OCI-LY1 (cell line): ENCODE measurements at regions not wholly inside any gene's neighbourhood (a gene's known extent, or its start where the extent isn't known, plus 50 kb on each side); places are given as distances from the start of the nearest gene placed in this dataset.

Source experiments
- H2AFZ ChIP-seq: fragments of 200-600 bp; sonication (generic), shearing (Covaris generic); 2 replicates; pipeline ENCODE4 v1.6.0; 2014; ENCODE audit warnings: antibody characterized with exemption, mild to moderate bottlenecking, low read length
- H3F3A ChIP-seq: fragments of 200-600 bp; sonication (generic), shearing (Covaris generic); 2 replicates; pipeline ENCODE4 v1.6.0; 2014; ENCODE audit warnings: mild to moderate bottlenecking, antibody characterized with exemption, low read length, moderate library complexity; ENCODE audit not compliant: insufficient read depth
- H3K27ac ChIP-seq: fragments of 200-600 bp; sonication (generic); 2 replicates; pipeline ENCODE4 v1.5.1; 2014; ENCODE audit warnings: low read length, mixed run types, mild to moderate bottlenecking, low read depth; ENCODE audit not compliant: poor library complexity, severe bottlenecking
- H3K27me3 ChIP-seq: fragments of 200-600 bp; sonication (generic); 2 replicates; pipeline ENCODE4 v1.6.0; 2014; ENCODE audit warnings: antibody characterized with exemption, mild to moderate bottlenecking, low read length, moderate library complexity; ENCODE audit not compliant: insufficient read depth
- H3K36me3 ChIP-seq: fragments of 200-600 bp; sonication (generic); 2 replicates; pipeline ENCODE4 v1.6.1; 2014; ENCODE audit warnings: mild to moderate bottlenecking, antibody characterized with exemption, low read length, moderate library complexity, mixed read lengths; ENCODE audit not compliant: insufficient read depth
- H3K4me1 ChIP-seq: fragments of 200-600 bp; sonication (generic); 2 replicates; pipeline ENCODE4 v1.5.1; 2014; ENCODE audit warnings: mild to moderate bottlenecking, low read length, moderate library complexity; ENCODE audit not compliant: insufficient read depth, severe bottlenecking
- H3K4me2 ChIP-seq: fragments of 200-600 bp; sonication (generic), shearing (Covaris generic); 2 replicates; pipeline ENCODE4 v1.6.1; 2014; ENCODE audit warnings: low read length
- H3K4me3 ChIP-seq: fragments of 200-600 bp; sonication (generic); 2 replicates; pipeline ENCODE4 v1.5.1; 2014; ENCODE audit warnings: low read length, low read depth, mild to moderate bottlenecking, mixed read lengths; ENCODE audit not compliant: poor library complexity, severe bottlenecking
- H3K79me2 ChIP-seq: fragments of 200-600 bp; shearing (Covaris generic); 2 replicates; pipeline ENCODE4 v1.6.1; 2016; ENCODE audit warnings: mixed run types, low read length, mixed read lengths; ENCODE audit not compliant: insufficient read depth
- H3K9ac ChIP-seq: fragments of 200-600 bp; sonication (generic), shearing (Covaris generic); 2 replicates; pipeline ENCODE4 v1.6.1; 2014; ENCODE audit warnings: mild to moderate bottlenecking, low read length, mixed read lengths
- H3K9me2 ChIP-seq: fragments of 200-600 bp; sonication (generic), shearing (Covaris generic); 2 replicates; pipeline ENCODE4 v1.6.1; 2014; ENCODE audit warnings: low read depth, mild to moderate bottlenecking, low read length, mixed read lengths
- H3K9me3 ChIP-seq: fragments of 200-600 bp; shearing (Covaris generic); 2 replicates; pipeline ENCODE4 v1.6.1; 2014; ENCODE audit warnings: low read length, mixed read lengths
- H4K20me1 ChIP-seq: fragments of 200-600 bp; sonication (generic), shearing (Covaris generic); 2 replicates; pipeline ENCODE4 v1.6.0; 2016; ENCODE audit warnings: mild to moderate bottlenecking, low read length; ENCODE audit not compliant: insufficient read depth
- EZH2 ChIP-seq: fragments of 200-600 bp; sonication (generic), shearing (Covaris generic); IDR thresholded peaks from 2 replicates; pipeline ENCODE4 v1.8.0; 2017; ENCODE audit warnings: borderline replicate concordance, mixed run types, mild to moderate bottlenecking, antibody characterized with exemption, low read length, moderate library complexity, mixed read lengths
- TF ChIP-seq, protein P1 (sequence below): fragments of 200-600 bp; sonication (generic), shearing (Covaris generic); IDR thresholded peaks from 2 replicates; pipeline ENCODE4 v1.5.1; 2017; ENCODE audit warnings: mild to moderate bottlenecking, antibody characterized with exemption, low read length, moderate library complexity, mixed read lengths

- no peak overlapping the region for H3K4me3 ChIP-seq
- H3F3A ChIP-seq = no peaks in the 10 kb centered on the region
- no peak overlapping the region for H3K27ac ChIP-seq
- no peaks in the 10 kb centered on the region for H3K9me2 ChIP-seq
- H3K4me2 ChIP-seq = no peak overlapping the region
- H3K4me1 ChIP-seq = no peaks in the 10 kb centered on the region
- H3K79me2 ChIP-seq = no peaks in the 10 kb centered on the region
- no peaks in the 10 kb centered on the region for H3K36me3 ChIP-seq
- no peaks in the 10 kb centered on the region for H4K20me1 ChIP-seq
- H3K9me3 ChIP-seq = no peaks in the 10 kb centered on the region
- no peak for TF ChIP-seq EZH2
- H3K9ac ChIP-seq = no peak overlapping the region
- H3K27me3 ChIP-seq = no peaks in the 10 kb centered on the region
- H2AFZ ChIP-seq = no peak overlapping the region
Observed at GRCh38 chr10:55852900-55853299, 508.2 kb downstream of the ZWINT start.

DNA sequence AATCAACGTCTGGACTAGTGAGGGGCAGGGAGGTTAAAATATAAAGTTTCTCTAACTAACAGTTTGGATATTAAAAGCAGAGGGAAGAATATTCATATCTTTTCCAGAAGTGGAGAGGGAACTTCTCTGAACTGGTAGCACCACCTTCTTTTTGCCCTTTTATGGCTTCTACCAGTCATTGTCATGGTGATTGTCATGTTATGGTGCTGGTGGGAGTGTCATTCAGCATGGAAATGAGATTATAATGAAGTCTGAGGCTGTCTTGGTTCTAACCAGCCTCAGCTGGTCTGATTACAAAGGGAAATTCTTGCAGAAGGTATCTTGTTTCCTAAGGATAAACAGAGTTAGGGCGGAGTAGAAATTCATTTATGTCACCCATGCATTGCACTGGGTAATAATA lies 523.8 kb downstream of the ZWINT start:
- no peak overlapping the region for H3K27ac ChIP-seq
- H3K9me2 ChIP-seq = no peaks in the 10 kb centered on the region; the same call in 1 of the 2 replicates
- H3K4me3 ChIP-seq = no peak overlapping the region
- no peaks in the 10 kb centered on the region for H3F3A ChIP-seq
- no peak overlapping the region for H2AFZ ChIP-seq
- H4K20me1 ChIP-seq = no peaks in the 10 kb centered on the region
- no peaks in the 10 kb centered on the region for H3K27me3 ChIP-seq
- H3K9me3 ChIP-seq = no peaks in the 10 kb centered on the region
- no peaks in the 10 kb centered on the region for H3K79me2 ChIP-seq
- TF ChIP-seq, protein P1, sequence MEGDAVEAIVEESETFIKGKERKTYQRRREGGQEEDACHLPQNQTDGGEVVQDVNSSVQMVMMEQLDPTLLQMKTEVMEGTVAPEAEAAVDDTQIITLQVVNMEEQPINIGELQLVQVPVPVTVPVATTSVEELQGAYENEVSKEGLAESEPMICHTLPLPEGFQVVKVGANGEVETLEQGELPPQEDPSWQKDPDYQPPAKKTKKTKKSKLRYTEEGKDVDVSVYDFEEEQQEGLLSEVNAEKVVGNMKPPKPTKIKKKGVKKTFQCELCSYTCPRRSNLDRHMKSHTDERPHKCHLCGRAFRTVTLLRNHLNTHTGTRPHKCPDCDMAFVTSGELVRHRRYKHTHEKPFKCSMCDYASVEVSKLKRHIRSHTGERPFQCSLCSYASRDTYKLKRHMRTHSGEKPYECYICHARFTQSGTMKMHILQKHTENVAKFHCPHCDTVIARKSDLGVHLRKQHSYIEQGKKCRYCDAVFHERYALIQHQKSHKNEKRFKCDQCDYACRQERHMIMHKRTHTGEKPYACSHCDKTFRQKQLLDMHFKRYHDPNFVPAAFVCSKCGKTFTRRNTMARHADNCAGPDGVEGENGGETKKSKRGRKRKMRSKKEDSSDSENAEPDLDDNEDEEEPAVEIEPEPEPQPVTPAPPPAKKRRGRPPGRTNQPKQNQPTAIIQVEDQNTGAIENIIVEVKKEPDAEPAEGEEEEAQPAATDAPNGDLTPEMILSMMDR = no peak
- no peak for TF ChIP-seq EZH2
- no peaks in the 10 kb centered on the region for H3K36me3 ChIP-seq
- H3K4me1 ChIP-seq = no peaks in the 10 kb centered on the region
- H3K9ac ChIP-seq = no peak overlapping the region
- no peak overlapping the region for H3K4me2 ChIP-seq

- Histone ChIP-seq H3K27me3 (no peaks in the 10 kb centered on the region), H3F3A (no peaks in the 10 kb centered on the region), H3K9ac (no peak overlapping the region), H3K4me3 (no peak overlapping the region), H3K9me3 (no peaks in the 10 kb centered on the region), H3K9me2 (no peaks in the 10 kb centered on the region), H4K20me1 (no peaks in the 10 kb centered on the region), H2AFZ (no peak overlapping the region), H3K4me2 (no peak overlapping the region), H3K36me3 (no peaks in the 10 kb centered on the region), H3K79me2 (no peaks in the 10 kb centered on the region), H3K27ac (no peak overlapping the region), H3K4me1 (no peaks in the 10 kb centered on the region)
- no peak for TF ChIP-seq EZH2
- TF ChIP-seq, protein P1 = no peak
Observed at GRCh38 chr10:55822096-55822495, 539.0 kb downstream of the ZWINT start.

- Histone ChIP-seq H3K9me3 (no peaks in the 10 kb centered on the region), H3K4me1 (no peaks in the 10 kb centered on the region), H3K27ac (no peak overlapping the region), H2AFZ (no peak overlapping the region), H3K4me2 (no peak overlapping the region), H3K9ac (no peak overlapping the region), H4K20me1 (no peaks in the 10 kb centered on the region), H3K9me2 (no peaks in the 10 kb centered on the region), H3K36me3 (no peaks in the 10 kb centered on the region), H3K79me2 (no peaks in the 10 kb centered on the region), H3K27me3 (no peaks in the 10 kb centered on the region), H3K4me3 (no peak overlapping the region), H3F3A (no peaks in the 10 kb centered on the region)
- TF ChIP-seq, protein P1 = no peak
- TF ChIP-seq EZH2 = no peak
Observed at GRCh38 chr10:55820478-55820877, 540.6 kb downstream of the ZWINT start.
